ENCODE measurements at regions not wholly inside any gene's neighbourhood (a gene's known extent, or its start where the extent isn't known, plus 50 kb on each side); places are given as distances from the start of the nearest gene placed in this dataset.

GRCh38 chr20:19942611-19943010 lies 74.6 kb upstream of the NAA20 start:
- ChIA-PET POLR2A (no interaction called here), CTCF (ENCODE audit: low intra/inter-chr PET ratio, low total read pairs) (no interaction called here)
- no peaks in the 10 kb centered on the region for H3K36me3 ChIP-seq (replicated peaks in 1 of 2; ENCODE audit: control insufficient read depth in 1 of 2, insufficient read depth in 2 of 2, low read length in 2 of 2)
- H2AFZ ChIP-seq (ENCODE audit: low read length): no peak overlapping the region
- intact Hi-C loops (cut with micrococcal nuclease; ENCODE audit: unreplicated experiment): no loop called here
- peak; percentile 55 for ATAC-seq
- H3K27ac ChIP-seq (ENCODE audit: extremely low read length, insufficient read depth, low read length): no peak overlapping the region
- no peaks in the 10 kb centered on the region for H3K9me3 ChIP-seq (ENCODE audit: low read length)
- no TSS peak for BruUV-seq (replicated peaks)
- no peak overlapping the region for H3K9ac ChIP-seq (ENCODE audit: insufficient read depth, low read depth, low read length)
- no peaks in the 10 kb centered on the region for H3K27me3 ChIP-seq (ENCODE audit: control insufficient read depth in 1 of 2, insufficient read depth in 2 of 2, low read length in 2 of 2)
- peaks cover 62% of the 10 kb centered on the region for H3K4me1 ChIP-seq (ENCODE audit: insufficient read depth, low read length)
- no peaks in the 10 kb centered on the region for H3K79me2 ChIP-seq (ENCODE audit: insufficient read depth, low read length)
- H4K20me1 ChIP-seq (ENCODE audit: insufficient read depth, low read length): no peaks in the 10 kb centered on the region
- no peak overlapping the region for H3K4me2 ChIP-seq (ENCODE audit: low read depth, low read length)
- in situ Hi-C loops (cut with HindIII; ENCODE audit: extremely low pct_ligation_motif_present, low pct_unique_long_range_greater_than_20kb): no loop called here
- H3K4me3 ChIP-seq (replicated peaks in 1 of 3; ENCODE audit: insufficient read depth in 1 of 3, low read depth in 2 of 3, low read length in 3 of 3): no peak overlapping the region
- no peak for FAIRE-seq
- DNase-seq (ENCODE audit: low spot score): no peak
- WGBS (ENCODE audit: low lambda C conversion rate): 68% methylated on average over 1 of the region's 1 CpG
- TF ChIP-seq ISL2 (CRISPR knock-in tag; IDR thresholded peaks at IDR 0.05) (no peak), ZNF83 (CRISPR knock-in tag; IDR thresholded peaks at IDR 0.05; ENCODE audit: borderline replicate concordance) (no peak), MXD4 (CRISPR knock-in tag; IDR thresholded peaks at IDR 0.05) (no peak), WIZ (CRISPR knock-in tag; IDR thresholded peaks at IDR 0.05) (no peak), ZNF253 (CRISPR knock-in tag; IDR thresholded peaks at IDR 0.05; ENCODE audit: borderline replicate concordance) (no peak), KDM5A (IDR thresholded peaks at IDR 0.05; ENCODE audit: borderline replicate concordance, low read length) (no peak), ELF1 (CRISPR knock-in tag; IDR thresholded peaks at IDR 0.05) (no peak), SMAD1 (CRISPR knock-in tag; IDR thresholded peaks at IDR 0.05; ENCODE audit: borderline replicate concordance, low read depth) (no peak), BCL6 (CRISPR knock-in tag; IDR thresholded peaks at IDR 0.05) (peak; percentile 77), ZNF615 (CRISPR knock-in tag; IDR thresholded peaks at IDR 0.05; ENCODE audit: borderline replicate concordance) (no peak), ZKSCAN1 (IDR thresholded peaks at IDR 0.05; ENCODE audit: low read length) (no peak), HMGA1 (CRISPR knock-in tag; conservative IDR thresholded peaks at IDR 0.05) (no peak), HNRNPK (IDR thresholded peaks at IDR 0.05; ENCODE audit: low read depth, low read length, poor library complexity, severe bottlenecking) (no peak), ZNF234 (CRISPR knock-in tag; conservative IDR thresholded peaks at IDR 0.05) (no peak), RAD51 (IDR thresholded peaks at IDR 0.05; ENCODE audit: borderline replicate concordance) (no peak), ZFP36L1 (CRISPR knock-in tag; IDR thresholded peaks at IDR 0.05) (0 out of 2 replicates have a peak, but pooled peaks have one; percentile 24), FOXP1 (IDR thresholded peaks at IDR 0.05) (no peak), FOXP1 (CRISPR knock-in tag; IDR thresholded peaks at IDR 0.05) (peak; percentile 79), CTCF (CRISPR knock-in tag; IDR thresholded peaks at IDR 0.05) (peak; percentile 37; the same call in 1 of the 2 replicates), ATF2 (CRISPR knock-in tag; IDR thresholded peaks at IDR 0.05) (no peak), ARID3A (IDR thresholded peaks at IDR 0.05; ENCODE audit: low read depth, low read length) (no peak), ZNF552 (CRISPR knock-in tag; IDR thresholded peaks at IDR 0.05; ENCODE audit: borderline replicate concordance) (no peak), ZMAT3 (CRISPR knock-in tag; conservative IDR thresholded peaks at IDR 0.05) (no peak)

Data from HepG2 (cell line).